ENCODE measurements at regions not wholly inside any gene's neighbourhood (a gene's known extent, or its start where the extent isn't known, plus 50 kb on each side); places are given as distances from the start of the nearest gene placed in this dataset.

GRCh38 chr6:134674562-134674961 is 275.3 kb downstream of the ALDH8A1 start:
- DNase-seq (ENCODE audit: low spot score): no peak
- TF ChIP-seq CTCF (IDR thresholded peaks at IDR 0.05; ENCODE audit: extremely low read depth, missing control alignments): no peak

- no peak for DNase-seq (ENCODE audit: low spot score)
Observed at GRCh38 chr6:134669485-134669884, 280.4 kb downstream of the ALDH8A1 start.

GRCh38 chr6:134667111-134667510 is 282.8 kb downstream of the ALDH8A1 start:
- DNase-seq (ENCODE audit: low spot score): no peak
- no peak for TF ChIP-seq CTCF (IDR thresholded peaks at IDR 0.05; ENCODE audit: extremely low read depth, missing control alignments)

More at GRCh38 chr6:134669485-134669884, 280.4 kb downstream of the ALDH8A1 start:
- TF ChIP-seq CTCF (IDR thresholded peaks at IDR 0.05; ENCODE audit: extremely low read depth, missing control alignments): no peak

- no peak for TF ChIP-seq CTCF (IDR thresholded peaks at IDR 0.05; ENCODE audit: extremely low read depth, missing control alignments)
- no peak for DNase-seq (ENCODE audit: low spot score)
Observed at GRCh38 chr6:134666125-134666524, 283.8 kb downstream of the ALDH8A1 start.

- no peak for DNase-seq (ENCODE audit: low spot score)
- no peak for TF ChIP-seq CTCF (IDR thresholded peaks at IDR 0.05; ENCODE audit: extremely low read depth, missing control alignments)
Observed at GRCh38 chr6:134665029-134665723, 284.7 kb downstream of the ALDH8A1 start.

GRCh38 chr6:134663800-134664535 is 285.9 kb downstream of the ALDH8A1 start:
- no peak for DNase-seq (ENCODE audit: low spot score)
- no peak for TF ChIP-seq CTCF (IDR thresholded peaks at IDR 0.05; ENCODE audit: extremely low read depth, missing control alignments)

- no peak for TF ChIP-seq CTCF (IDR thresholded peaks at IDR 0.05; ENCODE audit: extremely low read depth, missing control alignments)
- DNase-seq (ENCODE audit: low spot score): no peak
Observed at GRCh38 chr6:134663356-134663755, 286.5 kb downstream of the ALDH8A1 start.
